Ovary (tissue), 3 donors: ENCODE measurements at regions not wholly inside any gene's neighbourhood (a gene's known extent, or its start where the extent isn't known, plus 50 kb on each side); places are given as distances from the start of the nearest gene placed in this dataset.

Experiments used
- EP300 ChIP-seq: sonication (generic); formaldehyde crosslinking; IDR thresholded peaks from one replicate; pipeline ENCODE4 v1.6.1; 2017; ENCODE audit warnings: antibody characterized with exemption
- TF ChIP-seq, protein P1 (sequence below), 3 donors: fragments of 450-650 bp in 2 of 3; fragments of 200-600 bp in 1 of 3; IDR thresholded peaks; one replicate each; pipeline versions ENCODE4 v1.5.1 to v1.8.0; 2016 to 2022; ENCODE audit warnings: antibody characterized with exemption in 3 of 3, mild to moderate bottlenecking in 1 of 3
- donor health status: DM: no; HTN: no; CAD: no.

DNA sequence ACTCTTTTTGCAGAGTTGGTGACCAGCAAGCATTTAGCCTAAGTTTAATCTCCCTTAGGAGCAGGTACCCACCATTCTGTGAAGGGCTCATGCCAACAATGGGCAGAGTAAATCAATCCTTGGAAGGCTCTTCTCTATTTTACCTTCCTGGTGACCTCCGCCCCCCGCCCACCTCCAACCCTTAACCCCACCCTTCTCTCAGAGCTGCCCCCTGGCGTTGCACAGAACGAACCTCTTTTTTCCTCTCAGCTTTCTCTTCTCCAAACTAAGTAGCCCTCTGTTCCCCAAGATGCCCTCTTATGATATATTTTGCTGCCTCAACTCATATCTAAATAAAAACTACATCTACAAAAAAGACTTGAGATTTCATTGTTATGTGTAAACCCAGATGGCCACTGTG is 186.8 kb downstream of the SEC16B start:
- TF ChIP-seq, protein P1, sequence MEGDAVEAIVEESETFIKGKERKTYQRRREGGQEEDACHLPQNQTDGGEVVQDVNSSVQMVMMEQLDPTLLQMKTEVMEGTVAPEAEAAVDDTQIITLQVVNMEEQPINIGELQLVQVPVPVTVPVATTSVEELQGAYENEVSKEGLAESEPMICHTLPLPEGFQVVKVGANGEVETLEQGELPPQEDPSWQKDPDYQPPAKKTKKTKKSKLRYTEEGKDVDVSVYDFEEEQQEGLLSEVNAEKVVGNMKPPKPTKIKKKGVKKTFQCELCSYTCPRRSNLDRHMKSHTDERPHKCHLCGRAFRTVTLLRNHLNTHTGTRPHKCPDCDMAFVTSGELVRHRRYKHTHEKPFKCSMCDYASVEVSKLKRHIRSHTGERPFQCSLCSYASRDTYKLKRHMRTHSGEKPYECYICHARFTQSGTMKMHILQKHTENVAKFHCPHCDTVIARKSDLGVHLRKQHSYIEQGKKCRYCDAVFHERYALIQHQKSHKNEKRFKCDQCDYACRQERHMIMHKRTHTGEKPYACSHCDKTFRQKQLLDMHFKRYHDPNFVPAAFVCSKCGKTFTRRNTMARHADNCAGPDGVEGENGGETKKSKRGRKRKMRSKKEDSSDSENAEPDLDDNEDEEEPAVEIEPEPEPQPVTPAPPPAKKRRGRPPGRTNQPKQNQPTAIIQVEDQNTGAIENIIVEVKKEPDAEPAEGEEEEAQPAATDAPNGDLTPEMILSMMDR (IDR thresholded peaks at IDR 0.05) = no peak
- no peak for TF ChIP-seq EP300
